ENCODE measurements at regions not wholly inside any gene's neighbourhood (a gene's known extent, or its start where the extent isn't known, plus 50 kb on each side); places are given as distances from the start of the nearest gene placed in this dataset.

- H3K27me3 ChIP-seq (ENCODE audit: insufficient read depth in 3 of 3, low read length in 2 of 3): peaks cover 0 to 6% (median 0%) of the 10 kb centered on the region in 3 donors
- no peaks in the 10 kb centered on the region for H3K36me3 ChIP-seq (ENCODE audit: insufficient read depth in 1 of 2, low read depth in 1 of 2)
- no peak overlapping the region for H3K4me3 ChIP-seq
- TF ChIP-seq CTCF (IDR thresholded peaks at IDR 0.05): no peak
- no peak for DNase-seq
- ATAC-seq: no peak
- H3K9me3 ChIP-seq: no peaks in the 10 kb centered on the region
- no peak overlapping the region for H3K27ac ChIP-seq
- intact Hi-C loops (cut with DNase I): no loop called here
- no peaks in the 10 kb centered on the region for H3K4me1 ChIP-seq
- 84 to 88% (median 85%) methylated on average over 13 of the region's 13 CpGs for WGBS, 3 donors
Observed at GRCh38 chr2:59926731-59927130, 626.7 kb downstream of the BCL11A start.

GRCh38 chr2:59925321-59925720, 628.1 kb downstream of the BCL11A start:
- TF ChIP-seq CTCF (IDR thresholded peaks at IDR 0.05): no peak
- H3K9me3 ChIP-seq: no peaks in the 10 kb centered on the region
- H3K4me1 ChIP-seq: no peaks in the 10 kb centered on the region
- no peak for DNase-seq
- H3K27ac ChIP-seq: no peak overlapping the region
- WGBS, 3 donors: 46 to 60% (median 47%) methylated on average over 1 of the region's 1 CpG
- ATAC-seq: no peak
- peaks cover 0 to 6% (median 0%) of the 10 kb centered on the region in 3 donors for H3K27me3 ChIP-seq (ENCODE audit: insufficient read depth in 3 of 3, low read length in 2 of 3)
- H3K36me3 ChIP-seq (ENCODE audit: insufficient read depth in 1 of 2, low read depth in 1 of 2): no peaks in the 10 kb centered on the region
- H3K4me3 ChIP-seq: no peak overlapping the region
- intact Hi-C loops (cut with DNase I): no loop called here

- 71 to 86% (median 74%) methylated on average over 1 of the region's 1 CpG for WGBS, 3 donors
- Histone ChIP-seq H3K4me1 (no peaks in the 10 kb centered on the region), H3K36me3 (ENCODE audit: insufficient read depth in 1 of 2, low read depth in 1 of 2) (no peaks in the 10 kb centered on the region), H3K27me3 (ENCODE audit: insufficient read depth in 3 of 3, low read length in 2 of 3) (peaks cover 0 to 6% (median 0%) of the 10 kb centered on the region in 3 donors), H3K27ac (no peak overlapping the region), H3K9me3 (no peaks in the 10 kb centered on the region), H3K4me3 (no peak overlapping the region)
- DNase-seq (no peak), ATAC-seq (no peak)
- intact Hi-C loops (cut with DNase I): no loop called here
- TF ChIP-seq CTCF (IDR thresholded peaks at IDR 0.05): no peak
Observed at GRCh38 chr2:59924346-59924745, 629.1 kb downstream of the BCL11A start.

- DNase-seq: no peak
- no peaks in the 10 kb centered on the region for H3K36me3 ChIP-seq (ENCODE audit: insufficient read depth in 1 of 2, low read depth in 1 of 2)
- no peaks in the 10 kb centered on the region for H3K9me3 ChIP-seq
- WGBS, 3 donors: 82 to 86% (median 82%) methylated on average over 4 of the region's 4 CpGs
- no peak overlapping the region for H3K27ac ChIP-seq
- peaks cover 0 to 6% (median 0%) of the 10 kb centered on the region in 3 donors for H3K27me3 ChIP-seq (ENCODE audit: insufficient read depth in 3 of 3, low read length in 2 of 3)
- no peak overlapping the region for H3K4me3 ChIP-seq
- ATAC-seq: no peak
- no peak for TF ChIP-seq CTCF (IDR thresholded peaks at IDR 0.05)
- intact Hi-C loops (cut with DNase I): no loop called here
- no peaks in the 10 kb centered on the region for H3K4me1 ChIP-seq
Observed at GRCh38 chr2:59922450-59922849, 631.0 kb downstream of the BCL11A start.

- Histone ChIP-seq H3K9me3 (no peaks in the 10 kb centered on the region), H3K27me3 (ENCODE audit: insufficient read depth in 3 of 3, low read length in 2 of 3) (peaks cover 0 to 6% (median 0%) of the 10 kb centered on the region in 3 donors), H3K4me3 (no peak overlapping the region), H3K4me1 (no peaks in the 10 kb centered on the region), H3K36me3 (ENCODE audit: insufficient read depth in 1 of 2, low read depth in 1 of 2) (no peaks in the 10 kb centered on the region), H3K27ac (no peak overlapping the region)
- 63 to 79% (median 77%) methylated on average over 4 of the region's 4 CpGs for WGBS, 3 donors
- DNase-seq: no peak
- intact Hi-C loops (cut with DNase I): no loop called here
- ATAC-seq: no peak
- TF ChIP-seq CTCF (IDR thresholded peaks at IDR 0.05): no peak
Observed at GRCh38 chr2:59921743-59922142, 631.7 kb downstream of the BCL11A start.
